Astrocyte (in vitro differentiated cells and primary cell): ENCODE measurements at regions not wholly inside any gene's neighbourhood (a gene's known extent, or its start where the extent isn't known, plus 50 kb on each side); places are given as distances from the start of the nearest gene placed in this dataset.

Experiments used
- DNase-seq: peaks from one replicate; pipeline ENCODE4 v3.0.0-alpha.2; 2010; ENCODE audit warnings: low read depth
- FAIRE-seq: peaks from 2 replicates; lab custom pipeline; 2011; peaks lifted over from hg19 to GRCh38; lab: Jason Lieb, UNC
- H2AFZ ChIP-seq: 2 replicates; pipeline ENCODE4 v1.6.0; 2012; ENCODE audit warnings: low read depth, low read length, inconsistent platforms
- H3K27ac ChIP-seq: 2 replicates; pipeline ENCODE4 v1.5.1; 2011; ENCODE audit warnings: low read depth, low read length, inconsistent platforms
- H3K27me3 ChIP-seq: 2 replicates; pipeline ENCODE4 v1.6.0; 2011; ENCODE audit warnings: low read length, inconsistent platforms; ENCODE audit not compliant: insufficient read depth
- H3K36me3 ChIP-seq: 2 replicates; pipeline ENCODE4 v1.5.1; 2011; ENCODE audit warnings: low read length, inconsistent platforms; ENCODE audit not compliant: insufficient read depth
- H3K4me1 ChIP-seq: 2 replicates; pipeline ENCODE4 v1.5.1; 2011; ENCODE audit warnings: low read length, inconsistent platforms; ENCODE audit not compliant: insufficient read depth
- H3K4me2 ChIP-seq: 2 replicates; pipeline ENCODE4 v1.6.0; 2012; ENCODE audit warnings: low read length, inconsistent platforms
- H3K4me3 ChIP-seq: 2 replicates; pipeline ENCODE4 v1.5.1; 2011; ENCODE audit warnings: low read depth, mild to moderate bottlenecking, low read length, inconsistent platforms; ENCODE audit not compliant: insufficient read depth
- H3K79me2 ChIP-seq: 2 replicates; pipeline ENCODE4 v1.6.0; 2012; ENCODE audit warnings: mild to moderate bottlenecking, low read length, inconsistent platforms; ENCODE audit not compliant: insufficient read depth
- H3K9ac ChIP-seq: 2 replicates; pipeline ENCODE4 v1.6.0; 2012; ENCODE audit warnings: mild to moderate bottlenecking, low read length, inconsistent platforms
- H3K9me3 ChIP-seq: 2 replicates; pipeline ENCODE4 v1.5.1; 2012; ENCODE audit warnings: low read depth, mild to moderate bottlenecking, low read length, inconsistent platforms; ENCODE audit not compliant: insufficient read depth
- H4K20me1 ChIP-seq: 2 replicates; pipeline ENCODE4 v1.6.0; 2012; ENCODE audit warnings: low read length, inconsistent platforms; ENCODE audit not compliant: insufficient read depth
- H3K27ac Mint-ChIP-seq: one replicate; pipeline ENCODE4 v1.8.0; 2021; ENCODE audit warnings: mild to moderate bottlenecking, mixed read lengths; ENCODE audit not compliant: unreplicated experiment
- H3K27me3 Mint-ChIP-seq: one replicate; pipeline ENCODE4 v1.8.0; 2021; ENCODE audit warnings: low read depth, mixed read lengths; ENCODE audit not compliant: unreplicated experiment
- H3K36me3 Mint-ChIP-seq: one replicate; pipeline ENCODE4 v1.8.0; 2021; ENCODE audit warnings: low read depth, mixed read lengths; ENCODE audit not compliant: unreplicated experiment
- H3K4me1 Mint-ChIP-seq: one replicate; pipeline ENCODE4 v1.8.0; 2021; ENCODE audit warnings: low read depth, mixed read lengths; ENCODE audit not compliant: unreplicated experiment
- H3K4me3 Mint-ChIP-seq: one replicate; pipeline ENCODE4 v1.8.0; 2021; ENCODE audit warnings: mild to moderate bottlenecking, moderate library complexity, mixed read lengths; ENCODE audit not compliant: unreplicated experiment
- H3K9me3 Mint-ChIP-seq: one replicate; pipeline ENCODE4 v1.8.0; 2021; ENCODE audit warnings: mild to moderate bottlenecking, mixed read lengths; ENCODE audit not compliant: unreplicated experiment
- CTCF ChIP-seq: IDR thresholded peaks from 2 replicates; pipeline ENCODE4 v1.5.1; 2011; ENCODE audit warnings: low read depth, mild to moderate bottlenecking, inconsistent platforms, low read length, moderate library complexity; ENCODE audit not compliant: insufficient read depth
- EZH2 ChIP-seq: IDR thresholded peaks from 2 replicates; pipeline ENCODE4 v1.6.1; 2012; ENCODE audit warnings: mild to moderate bottlenecking, low read length, inconsistent platforms; ENCODE audit not compliant: insufficient read depth

GRCh38 chr15:95843241-95843910, 487.1 kb upstream of the NR2F2 start:
- no peak overlapping the region for H3K4me3 ChIP-seq
- H3K36me3 ChIP-seq = no peaks in the 10 kb centered on the region
- no peak for TF ChIP-seq CTCF
- no peak for TF ChIP-seq EZH2
- Mint-ChIP-seq H3K4me1 (peaks cover 10% of the 10 kb centered on the region), H3K36me3 (no peaks in the 10 kb centered on the region), H3K4me3 (no peak overlapping the region), H3K9me3 (no peaks in the 10 kb centered on the region), H3K27ac (no peak overlapping the region), H3K27me3 (no peaks in the 10 kb centered on the region)
- H3K27ac ChIP-seq = no peak overlapping the region
- peak overlapping the region; percentile 51 for H3K4me2 ChIP-seq
- FAIRE-seq (no peak), DNase-seq (peak; percentile 91)
- peaks cover 6% of the 10 kb centered on the region for H3K4me1 ChIP-seq
- H3K9me3 ChIP-seq = no peaks in the 10 kb centered on the region
- H3K79me2 ChIP-seq = no peaks in the 10 kb centered on the region
- no peaks in the 10 kb centered on the region for H4K20me1 ChIP-seq
- H3K9ac ChIP-seq = no peak overlapping the region
- no peaks in the 10 kb centered on the region for H3K27me3 ChIP-seq
- H2AFZ ChIP-seq = no peak overlapping the region

- DNase-seq (no peak), FAIRE-seq (no peak)
- Mint-ChIP-seq H3K36me3 (no peaks in the 10 kb centered on the region), H3K9me3 (no peaks in the 10 kb centered on the region), H3K27me3 (no peaks in the 10 kb centered on the region), H3K27ac (peak overlapping the region; percentile 54), H3K4me3 (no peak overlapping the region), H3K4me1 (peaks cover 5% of the 10 kb centered on the region)
- H3K9ac ChIP-seq = no peak overlapping the region
- H3K9me3 ChIP-seq = no peaks in the 10 kb centered on the region
- TF ChIP-seq EZH2 = no peak
- H3K4me3 ChIP-seq = no peak overlapping the region
- no peak overlapping the region for H2AFZ ChIP-seq
- no peak overlapping the region for H3K4me2 ChIP-seq
- H3K79me2 ChIP-seq = no peaks in the 10 kb centered on the region
- H3K4me1 ChIP-seq = peaks cover 6% of the 10 kb centered on the region
- no peak overlapping the region for H3K27ac ChIP-seq
- H3K27me3 ChIP-seq = no peaks in the 10 kb centered on the region
- no peaks in the 10 kb centered on the region for H3K36me3 ChIP-seq
- no peaks in the 10 kb centered on the region for H4K20me1 ChIP-seq
Observed at GRCh38 chr15:95845862-95846515, 484.5 kb upstream of the NR2F2 start.

GRCh38 chr15:95848126-95848525, 482.4 kb upstream of the NR2F2 start:
- no peaks in the 10 kb centered on the region for H3K79me2 ChIP-seq
- no peak overlapping the region for H3K4me3 Mint-ChIP-seq
- H3K4me1 Mint-ChIP-seq = peaks cover 5% of the 10 kb centered on the region
- no peak overlapping the region for H3K27ac ChIP-seq
- H3K9me3 ChIP-seq = no peaks in the 10 kb centered on the region
- DNase-seq (no peak), FAIRE-seq (no peak)
- no peak overlapping the region for H3K4me3 ChIP-seq
- TF ChIP-seq EZH2 (no peak), CTCF (no peak)
- no peaks in the 10 kb centered on the region for H3K9me3 Mint-ChIP-seq
- H3K27me3 ChIP-seq = no peaks in the 10 kb centered on the region
- no peak overlapping the region for H2AFZ ChIP-seq
- no peaks in the 10 kb centered on the region for H3K36me3 ChIP-seq
- H3K27ac Mint-ChIP-seq = no peak overlapping the region
- no peaks in the 10 kb centered on the region for H3K36me3 Mint-ChIP-seq
- peaks cover 5% of the 10 kb centered on the region for H3K4me1 ChIP-seq
- no peaks in the 10 kb centered on the region for H4K20me1 ChIP-seq
- no peaks in the 10 kb centered on the region for H3K27me3 Mint-ChIP-seq
- H3K9ac ChIP-seq = no peak overlapping the region
- no peak overlapping the region for H3K4me2 ChIP-seq
